Mesendoderm (in vitro differentiated cells): ENCODE measurements at regions not wholly inside any gene's neighbourhood (a gene's known extent, or its start where the extent isn't known, plus 50 kb on each side); places are given as distances from the start of the nearest gene placed in this dataset.
A peak's percentile ranks its signal among the peaks of the same experiment; 100 is the strongest.

Experiments used
- DNase-seq: peaks from one replicate; pipeline ENCODE4 v3.0.0; 2013
- H2AK5ac ChIP-seq: 2 replicates; pipeline ENCODE4 v1.6.1; 2013; ENCODE audit warnings: low read length, inconsistent platforms
- H2BK120ac ChIP-seq: 2 replicates; pipeline ENCODE4 v1.6.1; 2013; ENCODE audit warnings: low read depth, mild to moderate bottlenecking, low read length, moderate library complexity, mixed read lengths
- H2BK15ac ChIP-seq: replicated peaks from 2 replicates; pipeline ENCODE4 v1.6.1; 2013; ENCODE audit warnings: low read depth, mild to moderate bottlenecking, moderate library complexity
- H2BK5ac ChIP-seq: 2 replicates; pipeline ENCODE4 v1.6.1; 2013; ENCODE audit warnings: low read length, inconsistent platforms
- H3K18ac ChIP-seq: 2 replicates; pipeline ENCODE4 v1.6.1; 2013; ENCODE audit warnings: mild to moderate bottlenecking, low read length, mixed read lengths
- H3K23ac ChIP-seq: one replicate; pipeline ENCODE4 v1.6.1; 2013; ENCODE audit warnings: low read length
- H3K27ac ChIP-seq: 2 replicates; pipeline ENCODE4 v1.5.1; 2013; ENCODE audit warnings: low read depth, mild to moderate bottlenecking, inconsistent platforms, low read length, moderate library complexity
- H3K27me3 ChIP-seq: 2 replicates; pipeline ENCODE4 v1.6.1; 2013; ENCODE audit warnings: low read length, control low read depth, mild to moderate bottlenecking, inconsistent platforms; ENCODE audit not compliant: insufficient read depth, poor library complexity
- H3K36me3 ChIP-seq: 2 replicates; pipeline ENCODE4 v1.6.1; 2013; ENCODE audit warnings: low read length, inconsistent platforms; ENCODE audit not compliant: control insufficient read depth, insufficient read depth
- H3K4ac ChIP-seq: one replicate; pipeline ENCODE4 v1.6.1; 2013; ENCODE audit warnings: low read depth, mild to moderate bottlenecking, low read length, moderate library complexity
- H3K4me1 ChIP-seq: 2 replicates; pipeline ENCODE4 v1.6.1; 2013; ENCODE audit warnings: low read depth, low read length, inconsistent platforms; ENCODE audit not compliant: control insufficient read depth
- H3K4me2 ChIP-seq: 2 replicates; pipeline ENCODE4 v1.6.1; 2013; ENCODE audit warnings: low read length
- H3K4me3 ChIP-seq: 2 replicates; pipeline ENCODE4 v1.5.1; 2013; ENCODE audit warnings: mild to moderate bottlenecking, low read length
- H3K56ac ChIP-seq: one replicate; pipeline ENCODE4 v1.6.1; 2013; ENCODE audit warnings: low read length
- H3K79me1 ChIP-seq: 2 replicates; pipeline ENCODE4 v1.6.1; 2013; ENCODE audit warnings: low read length, inconsistent platforms
- H3K79me2 ChIP-seq: 2 replicates; pipeline ENCODE4 v1.6.1; 2013; ENCODE audit warnings: mild to moderate bottlenecking, low read length; ENCODE audit not compliant: control insufficient read depth, insufficient read depth
- H3K9ac ChIP-seq: 2 replicates; pipeline ENCODE4 v1.6.1; 2013; ENCODE audit warnings: low read length, inconsistent platforms
- H4K5ac ChIP-seq: one replicate; pipeline ENCODE4 v1.6.1; 2013; ENCODE audit warnings: low read length
- H4K8ac ChIP-seq: one replicate; pipeline ENCODE4 v1.6.1; 2013; ENCODE audit warnings: low read depth, mild to moderate bottlenecking, control low read depth, low read length, moderate library complexity
- WGBS: extraction: QIAGEN DNeasy Blood & Tissue Kit; methylation state at CpG from one replicate; pipeline ENCODE4 v1.1.7; 2013; ENCODE audit warnings: low lambda C conversion rate, missing lambda C conversion rate; ENCODE audit not compliant: insufficient coverage; ENCODE audit errors: extremely low coverage; 5-methylcytosine and 5-hydroxymethylcytosine counted together

DNA sequence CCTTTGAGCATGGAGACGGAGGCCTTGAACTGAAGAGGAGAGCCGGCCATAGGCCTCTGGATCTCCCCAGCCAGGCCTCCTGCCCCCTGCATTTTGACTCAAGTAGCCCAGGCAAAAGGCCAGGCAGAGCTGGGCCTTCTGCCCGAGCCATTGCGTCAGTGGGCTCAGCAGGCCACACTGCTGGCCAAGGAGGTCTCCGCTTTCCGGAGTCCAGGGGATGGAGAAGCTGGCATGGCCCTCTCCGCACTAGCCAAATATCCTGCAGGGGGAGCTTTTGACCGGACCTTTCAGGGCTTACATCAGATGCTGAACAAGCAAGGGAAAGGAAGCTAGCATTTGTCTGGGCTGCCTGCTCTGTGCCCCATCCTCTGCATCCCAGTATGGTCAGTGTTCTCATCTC, 386.8 kb downstream of the TRIM36 start:
- Histone ChIP-seq H3K56ac (no peak overlapping the region), H3K27me3 (no peaks in the 10 kb centered on the region), H2BK15ac (no peak overlapping the region), H3K23ac (no peak overlapping the region), H4K8ac (no peak overlapping the region), H2BK120ac (no peak overlapping the region), H4K5ac (no peak overlapping the region), H3K79me2 (no peaks in the 10 kb centered on the region), H2AK5ac (no peak overlapping the region), H3K9ac (no peak overlapping the region), H3K18ac (no peak overlapping the region), H3K36me3 (no peaks in the 10 kb centered on the region), H2BK5ac (no peak overlapping the region), H3K27ac (no peak overlapping the region), H3K4me2 (no peak overlapping the region), H3K4me1 (no peaks in the 10 kb centered on the region), H3K4ac (no peak overlapping the region), H3K4me3 (no peak overlapping the region), H3K79me1 (no peaks in the 10 kb centered on the region)
- peak; percentile 57 for DNase-seq
- no CpG with 5 or more reads among the region's 8 CpGs for WGBS

DNA sequence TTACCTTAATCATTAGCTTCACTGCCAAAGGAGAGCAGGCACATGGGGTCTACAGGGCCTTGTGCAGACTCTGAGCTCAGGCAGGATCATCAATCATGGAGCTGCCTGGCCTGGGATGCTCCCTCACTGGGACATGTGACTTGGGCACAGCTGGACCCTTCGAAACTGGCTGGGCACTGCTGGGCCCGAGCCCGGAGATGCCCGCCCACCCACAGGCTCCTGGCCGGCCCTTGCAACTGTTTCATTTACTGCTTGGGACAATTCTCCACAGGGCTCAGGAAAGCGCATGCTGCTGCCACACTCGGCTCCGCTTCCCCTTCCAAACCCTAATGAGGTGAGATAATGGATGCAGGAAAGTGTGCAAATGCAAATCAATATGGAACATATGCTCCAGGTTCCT, 387.5 kb downstream of the TRIM36 start:
- no peaks in the 10 kb centered on the region for H3K27me3 ChIP-seq
- H3K23ac ChIP-seq: no peak overlapping the region
- H3K4me1 ChIP-seq: no peaks in the 10 kb centered on the region
- no peak overlapping the region for H3K56ac ChIP-seq
- DNase-seq: no peak
- H3K4ac ChIP-seq: no peak overlapping the region
- H3K18ac ChIP-seq: no peak overlapping the region
- H3K9ac ChIP-seq: no peak overlapping the region
- H2BK5ac ChIP-seq: no peak overlapping the region
- H3K4me2 ChIP-seq: no peak overlapping the region
- no peak overlapping the region for H2AK5ac ChIP-seq
- H2BK120ac ChIP-seq: no peak overlapping the region
- no peak overlapping the region for H3K27ac ChIP-seq
- no CpG with 5 or more reads among the region's 8 CpGs for WGBS
- no peaks in the 10 kb centered on the region for H3K79me2 ChIP-seq
- no peak overlapping the region for H4K8ac ChIP-seq
- no peak overlapping the region for H2BK15ac ChIP-seq
- H3K4me3 ChIP-seq: no peak overlapping the region
- no peaks in the 10 kb centered on the region for H3K79me1 ChIP-seq
- no peak overlapping the region for H4K5ac ChIP-seq
- H3K36me3 ChIP-seq: no peaks in the 10 kb centered on the region

DNA sequence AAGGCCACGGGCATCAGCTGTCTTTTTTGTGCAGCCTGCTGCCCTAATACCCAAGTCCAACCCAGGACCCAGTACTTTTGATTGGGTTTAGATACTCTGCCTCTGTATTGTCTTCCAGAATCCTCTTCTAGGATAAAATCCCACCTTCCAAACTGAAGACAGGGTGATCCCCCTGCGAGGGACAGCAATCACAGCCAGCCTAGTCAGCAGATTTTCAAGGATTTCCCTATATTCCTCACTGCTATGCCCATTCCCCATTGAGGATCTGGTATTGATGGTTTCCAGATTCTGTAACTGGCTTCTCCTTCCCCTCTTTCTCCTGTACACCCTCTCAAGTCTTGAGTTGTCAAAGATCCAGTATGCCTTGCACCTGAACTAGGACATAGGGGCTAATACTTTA, 389.4 kb downstream of the TRIM36 start:
- DNase-seq: no peak
- Histone ChIP-seq H3K36me3 (no peaks in the 10 kb centered on the region), H2BK120ac (no peak overlapping the region), H4K8ac (no peak overlapping the region), H3K4me1 (no peaks in the 10 kb centered on the region), H3K4me2 (no peak overlapping the region), H3K79me1 (no peaks in the 10 kb centered on the region), H3K18ac (no peak overlapping the region), H3K27me3 (no peaks in the 10 kb centered on the region), H3K4me3 (no peak overlapping the region), H3K56ac (no peak overlapping the region), H2BK15ac (no peak overlapping the region), H2AK5ac (no peak overlapping the region), H2BK5ac (no peak overlapping the region), H3K4ac (no peak overlapping the region), H3K27ac (no peak overlapping the region), H3K79me2 (no peaks in the 10 kb centered on the region), H4K5ac (no peak overlapping the region), H3K23ac (no peak overlapping the region), H3K9ac (no peak overlapping the region)
- no CpG with 5 or more reads among the region's 2 CpGs for WGBS

DNA sequence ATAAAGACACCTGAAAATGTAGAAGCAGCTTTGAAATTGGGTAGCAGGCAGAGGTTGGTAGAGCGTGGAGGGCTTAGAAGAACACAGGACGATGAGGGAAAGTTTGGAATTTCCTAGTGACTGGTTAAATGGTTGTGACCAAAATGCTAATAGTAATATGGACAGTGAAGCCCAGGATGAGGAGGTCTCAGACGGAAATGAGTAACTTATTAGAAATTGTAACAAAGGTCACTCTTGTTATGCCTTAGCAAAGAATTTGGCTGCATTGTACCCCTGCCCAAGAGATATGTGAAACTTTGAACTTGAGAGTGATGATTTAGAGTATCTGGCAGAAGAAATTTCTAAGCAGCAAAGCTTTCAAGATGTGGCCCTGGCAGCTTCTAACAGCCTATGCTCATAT, 382.5 kb downstream of the KCNN2 start:
- H2BK15ac ChIP-seq: no peak overlapping the region
- H4K5ac ChIP-seq: no peak overlapping the region
- no peak overlapping the region for H3K18ac ChIP-seq
- H3K27ac ChIP-seq: no peak overlapping the region
- H2AK5ac ChIP-seq: no peak overlapping the region
- no peaks in the 10 kb centered on the region for H3K79me2 ChIP-seq
- H4K8ac ChIP-seq: no peak overlapping the region
- no peaks in the 10 kb centered on the region for H3K36me3 ChIP-seq
- H3K4me2 ChIP-seq: no peak overlapping the region
- DNase-seq: no peak
- no peak overlapping the region for H3K23ac ChIP-seq
- no peak overlapping the region for H3K4me3 ChIP-seq
- H3K9ac ChIP-seq: no peak overlapping the region
- H3K79me1 ChIP-seq: no peaks in the 10 kb centered on the region
- no peak overlapping the region for H3K56ac ChIP-seq
- no peaks in the 10 kb centered on the region for H3K4me1 ChIP-seq
- no peak overlapping the region for H2BK5ac ChIP-seq
- WGBS: no CpG with 5 or more reads among the region's 3 CpGs
- no peaks in the 10 kb centered on the region for H3K27me3 ChIP-seq
- no peak overlapping the region for H2BK120ac ChIP-seq
- no peak overlapping the region for H3K4ac ChIP-seq

DNA sequence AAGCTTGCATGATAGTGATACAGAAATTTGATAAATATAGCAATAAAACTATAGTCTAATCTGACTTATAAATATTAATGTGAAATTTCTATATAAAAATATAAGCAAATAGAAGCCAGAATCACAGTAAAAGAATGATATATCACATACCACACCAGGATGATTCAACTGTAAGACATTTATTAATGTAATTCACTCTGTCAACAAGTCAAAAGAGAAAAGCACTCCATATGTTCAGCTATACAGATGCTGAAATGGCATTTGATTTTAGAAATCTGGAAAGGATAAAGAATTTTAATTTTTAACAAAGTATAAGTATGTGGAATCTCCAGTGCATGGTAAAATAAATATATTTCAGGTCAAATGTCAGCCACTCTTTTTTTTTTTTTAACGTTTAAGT, 372.4 kb downstream of the KCNN2 start:
- no CpG with 5 or more reads among the region's 1 CpG for WGBS
- Histone ChIP-seq H3K27ac (no peak overlapping the region), H2BK120ac (no peak overlapping the region), H4K5ac (no peak overlapping the region), H3K18ac (no peak overlapping the region), H3K23ac (no peak overlapping the region), H3K9ac (no peak overlapping the region), H3K27me3 (no peaks in the 10 kb centered on the region), H3K56ac (no peak overlapping the region), H3K79me1 (no peaks in the 10 kb centered on the region), H3K4me1 (no peaks in the 10 kb centered on the region), H3K4me3 (no peak overlapping the region), H2AK5ac (no peak overlapping the region), H3K36me3 (no peaks in the 10 kb centered on the region), H2BK5ac (no peak overlapping the region), H2BK15ac (no peak overlapping the region), H3K79me2 (no peaks in the 10 kb centered on the region), H4K8ac (no peak overlapping the region), H3K4ac (no peak overlapping the region), H3K4me2 (no peak overlapping the region)
- DNase-seq: no peak

DNA sequence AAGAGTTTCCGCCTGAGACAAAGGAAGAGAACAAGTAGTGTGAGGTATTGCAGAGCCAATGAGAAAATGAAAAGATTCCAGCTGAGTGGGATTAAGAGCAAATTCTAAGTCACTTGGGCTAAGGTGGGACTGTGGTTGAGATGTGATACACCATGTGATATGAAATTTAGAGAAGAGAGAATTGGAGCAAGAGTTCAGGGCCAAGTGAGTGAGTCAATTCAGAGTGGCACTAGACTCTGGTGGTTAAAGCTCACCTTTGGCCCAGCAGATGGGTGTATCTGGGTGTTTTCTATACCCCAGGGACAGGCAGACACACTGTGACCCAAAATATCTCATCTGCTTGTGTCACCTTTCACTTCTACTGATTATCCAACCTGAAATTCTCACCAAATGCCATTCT, 368.1 kb downstream of the KCNN2 start:
- Histone ChIP-seq H4K8ac (no peak overlapping the region), H3K4ac (no peak overlapping the region), H2BK5ac (no peak overlapping the region), H3K4me2 (no peak overlapping the region), H3K18ac (no peak overlapping the region), H3K36me3 (no peaks in the 10 kb centered on the region), H2BK120ac (no peak overlapping the region), H3K4me3 (no peak overlapping the region), H3K79me2 (no peaks in the 10 kb centered on the region), H3K56ac (no peak overlapping the region), H3K27me3 (no peaks in the 10 kb centered on the region), H3K23ac (no peak overlapping the region), H3K27ac (no peak overlapping the region), H3K4me1 (no peaks in the 10 kb centered on the region), H2AK5ac (no peak overlapping the region), H4K5ac (no peak overlapping the region), H3K79me1 (no peaks in the 10 kb centered on the region), H3K9ac (no peak overlapping the region), H2BK15ac (no peak overlapping the region)
- no CpG with 5 or more reads among the region's 1 CpG for WGBS
- no peak for DNase-seq
